HG03066 (cell line): ENCODE measurements at regions not wholly inside any gene's neighbourhood (a gene's known extent, or its start where the extent isn't known, plus 50 kb on each side); places are given as distances from the start of the nearest gene placed in this dataset.

ENCODE experiments used
- ATAC-seq: cut with Tn5 transposase; IDR thresholded peaks from one replicate; pipeline ENCODE4 v1.9.1; 2021; ENCODE audit warnings: low read depth; ENCODE audit not compliant: unreplicated experiment

DNA sequence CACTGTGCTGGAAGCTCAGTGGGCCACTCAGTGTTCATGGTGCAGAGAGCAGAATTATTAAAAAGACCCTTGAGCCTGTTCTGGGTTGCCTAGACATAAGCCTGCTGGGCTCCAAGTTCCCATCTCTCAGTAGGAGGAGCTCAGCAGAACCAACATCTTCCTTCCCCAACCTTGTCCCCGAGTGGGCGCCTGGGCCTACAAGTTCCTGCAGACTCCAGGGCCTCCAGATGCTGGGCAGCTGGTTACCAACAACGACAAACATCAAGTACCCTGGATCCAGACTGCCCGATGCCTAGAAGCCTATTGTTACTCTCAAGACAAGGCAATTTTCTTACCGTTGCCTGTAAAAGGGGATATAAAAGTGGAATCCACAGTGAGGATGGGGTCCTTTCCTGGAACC lies 214.2 kb downstream of the HAUS1 start:
- ATAC-seq: no peak

DNA sequence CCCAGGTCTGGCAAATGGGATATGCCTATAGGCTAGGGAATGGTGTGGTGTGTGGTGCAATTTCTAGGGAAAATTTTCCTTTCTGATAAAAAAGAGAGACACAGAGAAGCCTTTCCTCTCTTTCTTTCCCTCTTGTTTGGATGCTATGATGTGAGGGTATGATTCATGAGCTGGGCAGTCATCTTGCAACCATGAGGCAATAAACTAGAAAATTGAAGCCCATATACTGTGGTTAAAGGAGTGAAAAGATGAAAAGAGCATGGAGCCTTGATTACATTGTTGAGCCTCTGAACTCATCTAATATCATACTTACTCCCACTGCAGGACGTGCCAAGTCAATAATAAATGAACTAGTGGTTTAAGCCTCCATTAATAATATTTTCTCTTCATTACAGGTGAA lies 215.6 kb downstream of the HAUS1 start:
- no peak for ATAC-seq

DNA sequence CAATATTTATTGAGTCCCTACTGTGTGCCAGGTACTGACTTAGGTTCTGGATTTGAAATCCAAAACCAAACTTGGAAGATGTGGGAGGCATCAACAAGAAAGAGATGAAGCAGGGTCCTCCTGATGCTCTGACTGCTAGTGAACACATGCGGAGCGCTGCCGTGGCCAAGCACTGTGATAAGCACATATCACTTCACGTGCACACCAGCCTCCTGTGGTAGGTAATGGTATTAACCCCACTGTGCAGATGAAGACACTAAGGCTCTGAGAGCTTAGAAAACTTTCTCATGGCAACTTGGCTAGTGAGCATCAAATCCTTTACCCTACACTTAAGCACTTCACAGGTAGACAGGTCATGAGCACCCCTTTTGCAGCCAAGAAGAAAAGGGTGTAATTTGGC lies 216.1 kb downstream of the HAUS1 start:
- ATAC-seq: no peak

- no peak for ATAC-seq
These were observed 216.9 kb downstream of the HAUS1 start for GRCh38 chr18:46320928-46321711.

- ATAC-seq: no peak
These were observed 217.8 kb downstream of the HAUS1 start for GRCh38 chr18:46321955-46322354.

DNA sequence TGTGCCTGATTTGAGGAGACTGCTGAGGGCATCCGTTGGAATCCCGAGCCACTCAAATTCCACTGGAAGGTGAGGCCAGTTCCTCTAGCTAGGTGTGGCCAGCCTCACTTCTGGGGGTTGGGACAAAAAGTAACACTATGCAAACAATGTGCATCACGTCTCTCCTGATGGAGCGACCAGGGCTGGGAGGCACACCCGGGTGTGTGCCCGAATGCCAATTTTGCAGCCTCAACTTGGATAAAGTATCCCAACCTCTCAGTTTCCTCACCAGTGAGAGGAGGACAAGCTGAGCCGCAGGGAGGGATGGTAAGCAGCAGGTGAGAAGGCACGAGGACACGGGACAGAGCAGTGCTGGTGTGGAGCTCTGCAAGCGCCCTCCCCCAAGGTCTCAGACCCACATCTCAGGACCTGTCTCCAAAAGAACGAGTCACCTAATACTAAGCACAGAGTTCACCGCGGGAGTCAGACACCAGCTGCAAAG lies 218.3 kb downstream of the HAUS1 start:
- no peak for ATAC-seq

DNA sequence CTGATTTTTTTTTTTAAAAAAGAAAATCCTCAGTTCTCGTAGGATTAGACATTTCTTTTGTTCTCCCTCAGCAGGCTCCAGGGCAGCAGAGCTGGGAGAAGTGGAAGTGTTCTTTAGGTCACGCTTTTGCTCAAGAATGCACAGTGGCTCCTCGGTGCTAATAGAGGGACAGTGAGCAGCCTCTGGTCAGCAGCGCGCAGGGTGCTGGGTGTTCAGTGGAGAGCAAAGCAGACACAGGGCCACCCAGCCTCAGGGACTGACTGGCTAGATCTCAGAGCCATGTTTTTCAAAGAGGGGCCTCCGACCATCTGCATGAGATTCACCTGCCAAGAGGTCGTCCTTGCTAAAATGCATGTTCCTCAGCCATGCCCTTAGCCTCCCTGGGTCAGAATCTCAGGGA lies 218.8 kb downstream of the HAUS1 start:
- no peak for ATAC-seq

DNA sequence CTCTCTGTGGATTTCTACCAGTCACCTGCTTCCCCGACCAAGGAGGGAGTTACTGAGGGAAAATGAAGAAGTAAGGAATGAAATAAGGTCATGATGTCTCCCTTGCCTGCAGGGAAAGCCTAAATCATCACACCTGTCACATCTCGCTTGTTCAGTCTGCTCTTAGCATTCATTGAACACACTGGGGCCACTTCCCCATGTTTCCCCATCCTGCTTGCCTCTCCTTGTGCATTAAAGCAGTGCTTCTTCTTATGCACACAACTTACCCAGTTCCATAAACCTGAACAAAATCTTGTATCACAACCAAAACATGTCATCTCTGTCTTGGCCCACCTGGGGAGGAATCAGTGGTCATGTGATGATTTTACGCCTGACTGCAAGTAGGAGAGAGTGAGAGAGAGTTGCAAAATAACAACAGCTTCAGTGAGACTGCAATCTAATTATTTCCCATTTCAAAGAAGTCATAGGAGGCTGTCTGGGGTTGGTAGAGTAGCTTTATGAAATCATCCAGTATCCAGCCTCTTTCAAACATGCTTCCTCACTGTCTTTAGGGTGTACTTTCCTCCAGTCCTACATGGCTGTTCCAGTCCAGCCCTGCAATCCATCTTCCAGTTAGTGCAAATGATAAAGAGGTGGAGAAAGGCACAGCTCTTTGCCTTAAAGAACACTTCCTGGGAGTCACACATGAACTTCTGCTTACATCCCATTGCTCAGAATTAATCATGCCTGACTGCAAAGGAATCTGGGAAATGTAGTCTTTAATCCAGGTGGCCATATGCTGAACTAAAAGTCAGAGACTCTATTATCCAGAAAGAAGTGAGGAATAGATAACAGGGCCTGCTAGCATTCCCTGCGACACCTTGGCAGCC lies 220.1 kb downstream of the HAUS1 start:
- ATAC-seq: no peak

GRCh38 chr18:46325895-46326294 lies 221.7 kb downstream of the HAUS1 start:
- no peak for ATAC-seq

- no peak for ATAC-seq
These were observed 225.6 kb downstream of the HAUS1 start for GRCh38 chr18:46329736-46330246.

DNA sequence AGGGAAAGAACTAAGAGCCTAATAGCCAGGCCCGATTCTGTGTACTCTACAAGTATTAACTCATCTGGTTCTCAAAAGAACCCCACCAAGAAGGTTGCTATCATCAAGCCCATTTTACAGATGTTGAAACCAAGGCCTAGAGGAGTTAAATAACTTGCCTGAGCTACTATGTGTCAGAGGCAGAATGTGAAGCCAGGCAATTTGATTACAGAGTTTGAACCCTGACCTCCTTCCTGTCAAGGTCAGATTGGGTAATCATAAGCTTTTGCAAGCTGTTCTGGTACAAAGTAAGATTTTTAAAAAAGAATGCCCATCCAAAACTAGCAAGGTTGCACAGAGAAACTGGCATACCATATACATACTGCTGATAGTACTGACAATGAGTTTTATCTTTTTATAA lies 227.1 kb downstream of the HAUS1 start:
- no peak for ATAC-seq

- ATAC-seq: no peak
These were observed 228.2 kb downstream of the HAUS1 start for GRCh38 chr18:46332286-46332801.

GRCh38 chr18:46332921-46333341 lies 228.7 kb downstream of the HAUS1 start:
- no peak for ATAC-seq

DNA sequence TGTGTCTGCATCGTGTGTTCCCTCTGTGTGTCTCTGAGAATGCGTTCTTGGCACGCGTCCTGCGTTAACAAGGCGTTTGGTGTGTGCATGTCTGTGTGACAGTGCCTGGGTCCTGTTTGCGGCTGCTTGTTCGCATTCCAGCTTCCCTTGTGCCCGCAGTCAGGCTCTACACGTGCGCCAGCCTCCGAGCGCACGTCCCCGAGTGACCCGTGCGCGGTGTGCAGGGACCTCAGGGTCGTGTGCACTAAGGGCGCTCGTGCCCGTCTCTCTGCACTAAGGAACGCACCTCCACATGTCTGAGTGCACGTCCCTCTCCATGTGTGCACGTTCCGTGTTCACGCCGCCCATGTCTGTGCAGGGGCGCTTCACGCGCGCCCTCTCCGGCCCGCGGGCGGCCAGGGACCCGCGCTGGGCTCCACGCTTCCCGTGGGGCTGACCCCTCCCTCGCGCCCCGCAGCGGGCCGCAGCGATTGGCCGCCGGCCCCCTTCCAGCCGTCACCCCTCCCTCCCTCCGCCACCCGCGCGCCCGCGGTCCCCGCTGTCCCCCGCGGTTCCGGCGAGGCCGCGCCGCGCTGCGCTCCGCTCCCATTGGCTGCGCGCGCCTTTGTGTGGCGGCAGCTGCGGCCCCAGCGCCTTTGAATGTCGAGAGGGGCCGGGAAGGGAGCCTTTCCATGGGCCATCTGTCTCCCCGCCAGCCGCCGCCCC lies 229.4 kb downstream of the HAUS1 start:
- no peak for ATAC-seq

DNA sequence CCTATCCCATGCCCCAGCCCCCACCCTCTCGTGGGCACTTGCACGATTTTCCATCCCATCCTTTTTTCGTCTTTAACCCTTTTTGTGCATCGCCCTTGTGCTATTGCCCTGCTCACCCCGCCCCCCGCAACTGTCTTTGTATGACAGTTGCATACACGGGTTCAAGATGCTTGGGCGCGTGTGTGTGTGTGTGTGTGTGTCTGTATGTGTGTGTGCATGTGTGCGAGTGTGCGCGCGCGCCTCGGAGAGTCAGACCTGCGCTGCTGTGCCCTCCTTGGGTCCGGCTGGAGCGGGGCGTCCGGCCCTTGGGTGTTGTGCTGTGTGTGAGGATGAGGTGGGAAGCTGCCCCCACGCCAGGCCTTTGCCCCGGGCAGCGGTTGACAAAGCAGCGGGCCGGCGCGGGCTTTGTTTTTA lies 230.7 kb downstream of the HAUS1 start:
- no peak for ATAC-seq

GRCh38 chr18:46335534-46336101 lies 231.4 kb downstream of the HAUS1 start:
- no peak for ATAC-seq

DNA sequence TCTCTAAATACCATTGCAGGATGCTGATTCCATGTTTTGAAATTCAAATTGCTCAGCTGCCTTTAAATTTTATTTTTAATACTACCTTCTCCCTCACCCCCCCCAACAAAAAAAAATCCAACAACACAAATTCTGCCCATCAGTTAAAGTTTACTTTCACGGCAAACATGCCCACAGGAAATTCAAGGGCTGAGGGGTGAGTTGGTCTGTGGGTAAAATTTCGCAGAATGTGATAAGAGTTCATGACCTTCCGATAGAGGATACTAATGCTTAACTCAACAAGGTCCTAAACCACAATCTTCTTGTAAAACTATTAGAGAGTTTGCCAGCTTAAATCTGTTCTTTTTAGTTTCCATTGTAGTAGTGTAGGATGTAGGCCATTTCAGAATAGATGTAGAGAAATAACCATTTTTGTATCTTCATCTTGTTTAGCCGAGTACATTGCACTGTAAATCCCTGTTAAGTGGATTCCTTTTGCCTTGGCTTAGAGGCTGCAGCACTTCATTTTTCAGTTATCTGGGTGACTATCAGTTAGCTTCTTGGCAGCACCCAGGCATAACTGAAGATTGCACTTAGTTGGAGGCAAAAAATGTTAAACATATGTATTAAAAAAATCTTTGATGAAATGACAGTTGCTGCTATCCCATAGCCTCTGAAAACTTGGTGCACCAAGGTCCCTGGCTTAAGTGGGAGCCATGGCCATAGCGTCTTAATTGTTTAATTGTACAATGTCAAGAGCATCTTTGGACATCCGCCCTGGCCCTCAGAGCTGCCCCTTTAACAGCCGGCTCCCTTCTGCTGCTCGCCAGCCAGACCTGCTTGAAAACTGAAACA lies 232.3 kb downstream of the HAUS1 start:
- ATAC-seq: no peak

DNA sequence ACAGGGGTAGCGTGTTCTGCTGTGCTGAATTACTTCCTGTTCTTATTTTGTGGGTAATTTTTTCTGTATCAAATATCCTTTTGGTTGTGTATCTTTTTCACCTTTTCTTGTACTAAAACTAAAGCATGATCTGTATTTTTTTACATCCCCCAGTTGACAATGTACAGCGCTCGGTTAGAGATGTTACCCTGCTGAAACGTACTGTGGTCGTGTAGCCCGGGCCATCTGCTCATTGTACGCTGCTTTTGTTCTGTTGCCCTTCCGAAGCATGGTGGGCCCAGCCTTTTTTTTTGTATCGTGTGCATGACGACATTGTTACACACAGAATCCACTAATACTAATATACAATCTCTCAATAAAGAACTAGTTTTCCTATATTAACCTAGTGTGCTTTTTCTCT lies 233.1 kb downstream of the HAUS1 start:
- ATAC-seq: no peak

DNA sequence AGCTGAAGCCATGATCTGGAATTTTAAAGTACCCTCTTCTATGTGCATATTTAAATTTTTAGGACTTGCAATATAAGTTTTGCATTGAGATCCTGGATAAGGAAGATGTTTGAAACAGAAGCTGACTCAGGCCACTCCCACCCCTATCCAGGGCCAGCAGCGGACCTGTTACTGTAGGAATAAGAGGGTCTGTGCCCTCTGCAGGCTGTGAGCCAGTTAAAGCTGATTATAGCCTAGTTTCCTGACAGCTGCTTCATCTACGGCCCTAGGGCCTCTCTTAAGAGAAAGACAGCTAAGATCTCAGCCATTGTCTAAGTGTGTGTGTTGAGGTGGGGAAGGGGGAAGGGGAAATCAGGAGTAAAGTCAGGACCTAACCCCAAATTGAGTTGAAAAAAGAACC lies 234.0 kb downstream of the HAUS1 start:
- no peak for ATAC-seq
